ENCODE measurements at regions not wholly inside any gene's neighbourhood (a gene's known extent, or its start where the extent isn't known, plus 50 kb on each side); places are given as distances from the start of the nearest gene placed in this dataset.
"Not testable (repeated sequence)": the region's sequence is repeated elsewhere in the genome, so short reads cannot be mapped to it uniquely, and the experiment has no call there.

DNA sequence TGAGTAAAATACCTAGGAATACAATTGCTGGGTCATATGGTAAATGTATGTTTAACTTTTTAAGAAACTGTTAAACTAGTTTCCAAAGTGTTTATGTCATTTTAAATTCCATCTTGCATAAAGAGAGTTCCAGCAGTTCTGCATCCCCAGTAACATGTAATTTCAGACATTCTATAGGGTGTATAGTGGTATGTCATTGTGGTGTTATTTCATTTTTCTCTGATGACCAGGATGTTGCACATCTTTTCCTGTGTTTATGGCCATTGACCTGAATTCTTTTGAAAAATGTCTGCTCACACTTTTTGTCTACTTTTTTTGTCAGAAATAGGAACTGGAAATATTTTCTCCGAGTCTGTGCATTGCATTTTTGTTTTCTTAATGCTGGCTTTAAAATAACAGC, 128.9 kb downstream of the TMEM200A start:
- no peak overlapping the region for H3K4me3 ChIP-seq (ENCODE audit: low read depth, low read length)
- no peak for DNase-seq (ENCODE audit: low read depth)
- TF ChIP-seq, protein P1, sequence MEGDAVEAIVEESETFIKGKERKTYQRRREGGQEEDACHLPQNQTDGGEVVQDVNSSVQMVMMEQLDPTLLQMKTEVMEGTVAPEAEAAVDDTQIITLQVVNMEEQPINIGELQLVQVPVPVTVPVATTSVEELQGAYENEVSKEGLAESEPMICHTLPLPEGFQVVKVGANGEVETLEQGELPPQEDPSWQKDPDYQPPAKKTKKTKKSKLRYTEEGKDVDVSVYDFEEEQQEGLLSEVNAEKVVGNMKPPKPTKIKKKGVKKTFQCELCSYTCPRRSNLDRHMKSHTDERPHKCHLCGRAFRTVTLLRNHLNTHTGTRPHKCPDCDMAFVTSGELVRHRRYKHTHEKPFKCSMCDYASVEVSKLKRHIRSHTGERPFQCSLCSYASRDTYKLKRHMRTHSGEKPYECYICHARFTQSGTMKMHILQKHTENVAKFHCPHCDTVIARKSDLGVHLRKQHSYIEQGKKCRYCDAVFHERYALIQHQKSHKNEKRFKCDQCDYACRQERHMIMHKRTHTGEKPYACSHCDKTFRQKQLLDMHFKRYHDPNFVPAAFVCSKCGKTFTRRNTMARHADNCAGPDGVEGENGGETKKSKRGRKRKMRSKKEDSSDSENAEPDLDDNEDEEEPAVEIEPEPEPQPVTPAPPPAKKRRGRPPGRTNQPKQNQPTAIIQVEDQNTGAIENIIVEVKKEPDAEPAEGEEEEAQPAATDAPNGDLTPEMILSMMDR (IDR thresholded peaks at IDR 0.05; ENCODE audit: insufficient read depth, low read length): no peak

DNA sequence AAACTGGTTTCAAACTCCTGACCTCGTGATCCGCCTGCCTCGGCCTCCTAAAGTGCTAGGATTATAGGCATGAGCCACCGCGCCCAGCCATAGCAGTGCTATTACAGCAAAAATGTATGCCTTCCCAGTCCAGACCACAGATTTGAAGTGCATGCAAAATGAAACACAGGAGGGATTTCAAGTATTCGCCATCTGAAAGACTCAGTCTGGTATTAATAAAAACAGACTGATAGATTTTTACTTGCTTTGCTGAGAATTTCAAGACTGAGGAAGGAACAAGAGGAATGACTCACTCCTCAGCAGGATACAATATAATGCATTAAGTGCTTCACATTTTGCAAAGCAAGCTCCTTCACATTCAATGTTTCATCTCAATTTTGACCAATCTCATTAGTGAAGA, 134.9 kb downstream of the TMEM200A start:
- peak; percentile 89 for DNase-seq (ENCODE audit: low read depth)
- H3K4me3 ChIP-seq (ENCODE audit: low read depth, low read length): no peak overlapping the region
- TF ChIP-seq, protein P1 (IDR thresholded peaks at IDR 0.05; ENCODE audit: insufficient read depth, low read length): no peak

DNA sequence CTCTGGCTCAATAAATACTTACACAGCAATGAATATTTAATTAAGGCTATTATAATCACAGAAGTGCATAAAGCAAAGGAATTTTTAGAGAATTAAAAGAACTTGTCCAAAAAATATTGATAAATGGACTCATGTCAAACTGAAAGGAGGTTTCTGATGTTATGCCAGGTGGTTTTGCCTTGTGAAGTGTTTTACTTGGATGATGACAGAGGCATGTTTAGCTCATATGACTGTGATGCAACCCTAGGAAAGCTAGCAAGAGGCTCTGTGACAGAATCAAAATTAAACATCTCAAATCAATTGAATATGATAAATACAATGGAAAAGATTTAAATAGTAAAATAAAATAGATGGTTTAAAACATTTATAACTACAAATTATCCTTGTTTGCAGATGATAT, 137.3 kb downstream of the TMEM200A start:
- TF ChIP-seq, protein P1 (IDR thresholded peaks at IDR 0.05; ENCODE audit: insufficient read depth, low read length): no peak
- no peak overlapping the region for H3K4me3 ChIP-seq (ENCODE audit: low read depth, low read length)
- DNase-seq (ENCODE audit: low read depth): peak; percentile 92

DNA sequence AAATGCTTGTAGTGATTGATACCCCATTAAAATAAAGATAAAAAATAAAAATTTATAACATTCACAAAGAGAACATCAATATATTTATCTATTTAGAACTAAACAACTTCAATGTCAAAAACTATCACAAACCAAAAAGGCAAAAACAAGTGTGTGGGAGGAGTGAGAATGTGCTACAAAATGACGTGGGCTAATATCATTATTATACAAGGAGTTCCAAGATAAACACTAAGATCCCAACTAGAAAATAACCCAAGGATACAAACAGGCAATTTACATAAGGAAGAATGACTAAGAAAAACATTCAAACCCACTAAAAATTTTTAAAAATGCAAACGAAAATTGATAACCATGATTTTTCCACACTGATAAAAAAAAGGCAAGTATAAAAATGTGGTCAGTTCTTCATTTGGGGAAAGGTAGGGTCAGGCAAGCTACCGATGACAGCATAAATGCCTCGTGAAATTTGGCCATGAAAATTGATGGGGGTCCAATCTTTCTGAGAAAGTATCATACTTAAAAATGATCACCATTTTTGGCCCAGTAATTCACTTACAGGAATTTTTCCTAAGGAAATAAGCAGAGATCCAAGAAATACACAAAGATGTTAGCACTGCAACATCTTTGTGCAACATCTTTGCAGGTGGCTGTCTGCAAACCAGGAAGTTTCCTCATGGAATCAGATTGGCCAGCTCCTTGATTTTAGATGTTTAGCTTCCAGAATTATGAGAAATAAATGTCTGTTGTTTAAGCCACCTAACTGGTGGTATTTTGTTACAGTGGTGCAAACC, 140.2 kb downstream of the TMEM200A start:
- H3K4me3 ChIP-seq (ENCODE audit: low read depth, low read length): no peak overlapping the region
- TF ChIP-seq, protein P1 (IDR thresholded peaks at IDR 0.05; ENCODE audit: insufficient read depth, low read length): no peak
- DNase-seq (ENCODE audit: low read depth): peak; percentile 42

DNA sequence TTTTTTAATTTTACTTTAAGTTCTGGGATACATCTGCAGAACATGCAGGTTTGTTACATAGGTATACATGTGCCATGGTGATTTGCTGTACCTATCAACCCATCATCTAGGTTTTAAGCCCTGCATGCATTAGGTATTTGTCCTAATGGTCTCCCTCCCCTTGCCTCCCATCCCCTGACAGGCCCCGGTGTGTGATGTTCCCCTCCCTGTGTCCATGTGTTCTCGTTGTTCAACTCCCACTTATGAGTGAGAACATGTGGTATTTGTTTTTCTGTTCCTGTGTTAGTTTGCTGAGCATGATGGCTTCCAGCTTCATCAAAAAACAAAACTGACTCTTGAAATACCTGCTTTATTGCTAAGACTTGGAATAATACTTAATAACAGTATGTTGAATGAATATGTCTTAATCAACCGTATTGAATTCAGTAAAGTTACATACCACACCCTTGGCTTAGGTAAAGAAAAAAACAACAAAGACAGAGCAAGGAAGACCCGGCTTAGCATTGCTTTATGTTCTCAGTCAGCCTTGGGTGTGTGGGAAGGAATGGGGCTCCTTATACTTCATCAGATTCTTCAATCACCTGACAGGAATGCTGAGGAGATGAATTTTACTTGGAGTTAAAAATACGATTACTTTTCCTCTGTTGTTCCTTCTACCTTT, 141.3 kb downstream of the TMEM200A start:
- not testable (repeated sequence) for DNase-seq (ENCODE audit: low read depth)

DNA sequence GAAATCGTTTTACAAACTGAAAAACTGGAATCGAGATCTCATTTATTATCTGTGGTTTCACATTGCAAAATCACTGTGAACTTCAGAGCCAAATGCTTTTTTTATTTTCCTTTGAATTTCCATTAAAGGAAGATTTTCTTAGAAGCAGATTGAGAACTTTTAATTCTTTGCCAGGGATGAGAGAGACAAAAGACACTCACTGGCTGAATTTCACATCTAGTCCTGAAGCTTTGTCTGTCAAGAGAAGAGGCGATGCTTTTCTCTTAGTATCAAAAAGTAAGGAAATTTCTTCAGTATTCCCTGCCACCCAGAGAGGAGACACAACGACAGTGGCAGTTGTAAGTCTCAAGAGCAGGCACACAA, 141.8 kb downstream of the TMEM200A start:
- peak; percentile 37 for DNase-seq (ENCODE audit: low read depth)
- TF ChIP-seq, protein P1 (IDR thresholded peaks at IDR 0.05; ENCODE audit: insufficient read depth, low read length): no peak
- no peak overlapping the region for H3K4me3 ChIP-seq (ENCODE audit: low read depth, low read length)

More for the DNA sequence above, 141.3 kb downstream of the TMEM200A start:
- not testable (repeated sequence) for H3K4me3 ChIP-seq (ENCODE audit: low read depth, low read length)

DNA sequence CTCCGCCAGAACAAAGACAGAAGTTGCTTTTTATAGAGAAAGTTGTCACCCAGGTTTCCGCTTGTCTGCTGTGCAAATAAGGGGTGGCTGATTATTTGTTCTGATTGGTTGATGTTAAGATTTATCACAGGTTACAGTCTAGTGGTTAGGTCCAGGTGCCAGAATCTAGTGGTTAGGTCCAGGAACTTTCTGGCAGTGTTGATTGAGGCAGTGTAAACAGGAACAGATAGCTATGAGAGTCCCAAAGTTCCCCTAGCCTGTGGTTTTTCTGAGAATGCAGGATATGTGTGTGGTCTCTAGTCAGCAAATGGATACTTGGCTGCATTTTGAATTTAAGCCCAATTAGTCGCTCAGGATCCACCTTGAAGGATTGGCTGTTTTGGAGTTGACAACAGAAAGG, 148.0 kb downstream of the TMEM200A start:
- DNase-seq (ENCODE audit: low read depth): peak; percentile 62
- TF ChIP-seq, protein P1 (IDR thresholded peaks at IDR 0.05; ENCODE audit: insufficient read depth, low read length): no peak
- H3K4me3 ChIP-seq (ENCODE audit: low read depth, low read length): no peak overlapping the region
